Activated naive CD8-positive, alpha-beta T cell treated with anti-CD3 and anti-CD28 coated beads, Interleukin-2, amount 10 ng/mL, durations not matched to agents 7 days and 5 days (primary cell): ENCODE measurements at regions not wholly inside any gene's neighbourhood (a gene's known extent, or its start where the extent isn't known, plus 50 kb on each side); places are given as distances from the start of the nearest gene placed in this dataset.

Experiments
- ATAC-seq: fragments of 150-1000 bp; cut with Tn5 transposase; one replicate; pipeline ENCODE4 v1.10.0; 2021; ENCODE audit warnings: low read depth, moderate library complexity
- POLR2A ChIA-PET: fragments of 350-600 bp; sonication (Branson Sonifier 250); formaldehyde crosslinking; loops from one replicate; lab custom pipeline; 2021; ENCODE audit warnings: antibody characterized with exemption; lab: Charles Lee
- DNase-seq: peaks from one replicate; pipeline ENCODE4 v3.0.0; 2021
- H3K27ac Mint-ChIP-seq: one replicate; pipeline ENCODE4 v1.8.0; 2022; ENCODE audit warnings: mild to moderate bottlenecking, mixed read lengths
- H3K27me3 Mint-ChIP-seq: one replicate; pipeline ENCODE4 v1.8.0; 2022; ENCODE audit warnings: mild to moderate bottlenecking, moderate library complexity, mixed read lengths
- H3K36me3 Mint-ChIP-seq: one replicate; pipeline ENCODE4 v1.8.0; 2021; ENCODE audit warnings: mild to moderate bottlenecking, mixed read lengths
- H3K4me1 Mint-ChIP-seq: one replicate; pipeline ENCODE4 v1.8.0; 2021; ENCODE audit warnings: mixed read lengths
- H3K4me3 Mint-ChIP-seq: one replicate; pipeline ENCODE4 v1.8.0; 2022; ENCODE audit warnings: mild to moderate bottlenecking, moderate library complexity, mixed read lengths
- H3K9me3 Mint-ChIP-seq: one replicate; pipeline ENCODE4 v1.8.0; 2021; ENCODE audit warnings: mixed read lengths

GRCh38 chr6:164897523-164898235 is 411.7 kb downstream of the C6orf118 start:
- Mint-ChIP-seq H3K9me3 (peaks cover 12% of the 10 kb centered on the region), H3K27me3 (no peaks in the 10 kb centered on the region), H3K36me3 (no peaks in the 10 kb centered on the region), H3K4me1 (no peaks in the 10 kb centered on the region), H3K27ac (no peak overlapping the region), H3K4me3 (no peak overlapping the region)
- DNase-seq (no peak), ATAC-seq (no peak)
- POLR2A ChIA-PET, result no interaction called here

- ATAC-seq, result no peak
- Mint-ChIP-seq H3K4me3 (no peak overlapping the region), H3K9me3 (peaks cover 7% of the 10 kb centered on the region), H3K27ac (no peak overlapping the region), H3K4me1 (no peaks in the 10 kb centered on the region), H3K27me3 (no peaks in the 10 kb centered on the region), H3K36me3 (no peaks in the 10 kb centered on the region)
- POLR2A ChIA-PET, result no interaction called here
- no peak for DNase-seq
Measured at GRCh38 chr6:164889980-164890379, 419.4 kb downstream of the C6orf118 start.

GRCh38 chr6:164887660-164888059 is 421.7 kb downstream of the C6orf118 start:
- H3K9me3 Mint-ChIP-seq, result no peaks in the 10 kb centered on the region
- H3K27me3 Mint-ChIP-seq, result no peaks in the 10 kb centered on the region
- H3K27ac Mint-ChIP-seq, result no peak overlapping the region
- H3K36me3 Mint-ChIP-seq, result no peaks in the 10 kb centered on the region
- H3K4me3 Mint-ChIP-seq, result no peak overlapping the region
- POLR2A ChIA-PET, result no interaction called here
- no peaks in the 10 kb centered on the region for H3K4me1 Mint-ChIP-seq
- no peak for DNase-seq
- ATAC-seq, result no peak

GRCh38 chr6:164882236-164882635 is 427.2 kb downstream of the C6orf118 start:
- H3K36me3 Mint-ChIP-seq, result no peaks in the 10 kb centered on the region
- POLR2A ChIA-PET, result no interaction called here
- no peak overlapping the region for H3K4me3 Mint-ChIP-seq
- no peaks in the 10 kb centered on the region for H3K4me1 Mint-ChIP-seq
- H3K9me3 Mint-ChIP-seq, result no peaks in the 10 kb centered on the region
- no peak overlapping the region for H3K27ac Mint-ChIP-seq
- ATAC-seq (no peak), DNase-seq (no peak)
- no peaks in the 10 kb centered on the region for H3K27me3 Mint-ChIP-seq

DNA sequence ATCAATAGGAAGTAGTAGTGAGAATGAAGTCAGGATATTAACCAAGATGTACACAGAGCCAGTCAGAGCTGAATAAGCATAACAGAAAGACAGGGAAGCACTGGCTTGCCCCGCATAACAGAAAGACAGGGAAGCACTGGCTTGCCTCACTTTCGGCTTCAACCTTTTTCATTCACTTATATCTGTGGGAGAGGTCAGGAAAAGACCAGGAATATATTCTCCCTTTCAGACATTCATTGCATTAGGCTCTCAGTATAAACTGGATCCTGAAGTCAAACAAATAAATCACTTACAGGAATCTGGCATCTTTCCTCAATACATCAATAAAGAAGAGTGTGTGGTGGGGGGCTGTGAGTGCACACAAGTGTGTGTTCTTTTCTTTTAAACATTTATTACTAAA is 437.6 kb downstream of the C6orf118 start:
- Mint-ChIP-seq H3K4me1 (no peaks in the 10 kb centered on the region), H3K9me3 (peaks cover 5% of the 10 kb centered on the region), H3K27me3 (no peaks in the 10 kb centered on the region), H3K27ac (no peak overlapping the region), H3K4me3 (no peak overlapping the region), H3K36me3 (no peaks in the 10 kb centered on the region)
- no peak for ATAC-seq
- POLR2A ChIA-PET, result no interaction called here
- DNase-seq, result no peak

DNA sequence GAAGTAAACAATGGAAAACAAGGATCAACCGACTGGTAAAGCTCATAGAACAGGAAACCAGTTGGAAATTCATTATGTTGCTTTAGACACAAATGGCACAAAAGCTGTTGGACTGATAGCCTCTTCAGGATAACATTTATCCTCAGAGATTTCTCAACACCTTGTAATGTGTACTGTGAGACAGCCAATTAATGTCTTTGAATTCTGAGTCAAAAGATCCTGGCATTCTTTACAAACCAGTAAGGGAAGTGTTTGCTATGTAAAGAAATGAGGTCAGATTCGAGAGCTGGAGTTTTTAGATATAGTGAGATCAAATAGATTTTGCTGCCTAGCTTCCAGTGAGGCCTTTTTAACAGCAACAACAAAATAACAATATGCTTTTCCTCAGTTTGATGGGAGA is 439.2 kb downstream of the C6orf118 start:
- Mint-ChIP-seq H3K9me3 (peaks cover 8% of the 10 kb centered on the region), H3K36me3 (no peaks in the 10 kb centered on the region), H3K27me3 (no peaks in the 10 kb centered on the region)

DNA sequence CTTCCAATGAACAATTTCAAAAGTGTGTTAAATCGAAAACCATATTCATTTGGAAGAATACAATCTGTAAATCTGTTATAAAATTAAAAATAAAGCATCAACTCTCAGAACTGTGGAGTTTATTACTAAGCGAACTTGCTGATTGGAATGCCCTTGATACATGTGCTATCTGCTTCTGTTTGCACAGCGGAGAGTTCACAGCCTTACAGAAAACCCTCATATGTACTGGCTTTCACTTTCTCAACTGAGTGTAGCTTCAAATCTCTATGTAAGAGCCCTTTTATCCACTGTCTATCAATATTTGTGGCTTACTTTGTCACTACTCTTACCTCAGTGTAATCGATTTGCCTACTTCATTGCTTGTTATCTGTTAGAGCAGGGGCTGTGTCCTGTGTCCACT is 447.4 kb downstream of the C6orf118 start:
- DNase-seq (no peak), ATAC-seq (no peak)
- POLR2A ChIA-PET, result no interaction called here
- H3K4me3 Mint-ChIP-seq, result no peak overlapping the region
- peaks cover 9% of the 10 kb centered on the region for H3K9me3 Mint-ChIP-seq
- no peak overlapping the region for H3K27ac Mint-ChIP-seq
- no peaks in the 10 kb centered on the region for H3K4me1 Mint-ChIP-seq
- H3K36me3 Mint-ChIP-seq, result no peaks in the 10 kb centered on the region
- no peaks in the 10 kb centered on the region for H3K27me3 Mint-ChIP-seq

More for the DNA sequence above, 439.2 kb downstream of the C6orf118 start:
- H3K27ac Mint-ChIP-seq, result no peak overlapping the region
- ATAC-seq (no peak), DNase-seq (no peak)
- POLR2A ChIA-PET, result no interaction called here
- H3K4me1 Mint-ChIP-seq, result no peaks in the 10 kb centered on the region
- no peak overlapping the region for H3K4me3 Mint-ChIP-seq

DNA sequence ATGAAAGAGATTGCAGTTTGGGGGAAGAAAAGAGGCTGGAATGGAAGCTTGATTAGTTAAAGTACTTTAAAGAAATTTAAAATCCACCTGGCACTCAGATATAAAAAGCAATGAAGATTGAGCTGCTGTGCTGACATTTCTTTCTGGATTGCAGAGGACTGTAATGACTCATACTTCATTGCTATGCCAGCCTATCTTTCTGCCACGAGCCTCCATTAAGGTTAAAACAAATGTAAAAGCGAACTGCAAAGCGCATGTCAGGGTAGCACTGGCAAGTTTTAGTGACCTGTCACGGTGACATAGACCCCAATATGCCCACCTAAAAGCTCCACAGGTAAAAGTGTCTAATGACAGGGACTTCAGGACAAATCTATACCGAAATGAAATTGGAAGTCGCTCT is 449.6 kb downstream of the C6orf118 start:
- DNase-seq, result no peak
- POLR2A ChIA-PET, result no interaction called here
- ATAC-seq, result no peak
- no peaks in the 10 kb centered on the region for H3K27me3 Mint-ChIP-seq
- H3K36me3 Mint-ChIP-seq, result no peaks in the 10 kb centered on the region
- H3K27ac Mint-ChIP-seq, result no peak overlapping the region
- peaks cover 4% of the 10 kb centered on the region for H3K9me3 Mint-ChIP-seq
- no peaks in the 10 kb centered on the region for H3K4me1 Mint-ChIP-seq
- H3K4me3 Mint-ChIP-seq, result no peak overlapping the region

DNA sequence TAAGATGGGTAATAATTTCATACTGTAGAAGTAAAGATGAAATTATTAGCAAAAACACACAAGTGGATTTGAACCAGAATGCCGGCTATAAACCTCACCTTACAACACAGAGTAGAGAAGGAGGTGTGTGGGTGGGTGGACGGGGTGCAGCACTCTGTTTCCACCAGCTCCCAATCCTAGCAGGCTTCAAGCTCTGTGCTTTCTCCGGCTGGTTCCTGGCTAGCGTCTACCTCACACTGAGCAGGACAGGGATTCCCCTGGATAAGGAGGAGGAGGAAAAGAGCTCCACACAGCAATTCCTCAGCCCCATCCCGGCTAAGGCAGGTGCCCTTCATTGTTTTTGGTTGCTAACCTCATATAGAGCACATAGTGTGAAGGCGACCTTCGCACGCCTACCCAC is 453.3 kb downstream of the C6orf118 start:
- Mint-ChIP-seq H3K27ac (no peak overlapping the region), H3K4me3 (no peak overlapping the region), H3K4me1 (no peaks in the 10 kb centered on the region), H3K27me3 (no peaks in the 10 kb centered on the region), H3K36me3 (no peaks in the 10 kb centered on the region), H3K9me3 (peaks cover under 1% of the 10 kb centered on the region)
- DNase-seq (no peak), ATAC-seq (no peak)
- POLR2A ChIA-PET, result no interaction called here

DNA sequence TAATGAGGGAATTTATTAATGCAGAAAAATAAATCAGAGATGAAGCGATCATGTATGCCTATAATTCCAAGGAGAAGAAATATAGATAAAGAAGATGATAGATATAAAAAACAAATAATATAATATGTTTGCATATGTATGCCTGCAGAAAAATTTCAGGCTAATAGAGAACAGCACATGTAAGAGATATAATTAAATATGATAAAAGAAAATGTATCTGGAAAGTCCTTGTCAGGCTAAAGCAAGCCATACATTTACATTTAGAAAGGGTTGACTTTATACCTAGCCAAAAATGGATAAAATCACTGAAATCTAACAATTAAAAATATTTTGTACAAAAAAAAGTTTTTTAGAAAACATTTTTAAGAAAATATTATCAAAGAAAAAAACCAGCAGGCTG is 454.1 kb downstream of the C6orf118 start:
- Mint-ChIP-seq H3K27ac (no peak overlapping the region), H3K9me3 (no peaks in the 10 kb centered on the region), H3K36me3 (no peaks in the 10 kb centered on the region), H3K4me3 (no peak overlapping the region), H3K4me1 (no peaks in the 10 kb centered on the region), H3K27me3 (no peaks in the 10 kb centered on the region)
- no peak for DNase-seq
- no peak for ATAC-seq
- POLR2A ChIA-PET, result no interaction called here

DNA sequence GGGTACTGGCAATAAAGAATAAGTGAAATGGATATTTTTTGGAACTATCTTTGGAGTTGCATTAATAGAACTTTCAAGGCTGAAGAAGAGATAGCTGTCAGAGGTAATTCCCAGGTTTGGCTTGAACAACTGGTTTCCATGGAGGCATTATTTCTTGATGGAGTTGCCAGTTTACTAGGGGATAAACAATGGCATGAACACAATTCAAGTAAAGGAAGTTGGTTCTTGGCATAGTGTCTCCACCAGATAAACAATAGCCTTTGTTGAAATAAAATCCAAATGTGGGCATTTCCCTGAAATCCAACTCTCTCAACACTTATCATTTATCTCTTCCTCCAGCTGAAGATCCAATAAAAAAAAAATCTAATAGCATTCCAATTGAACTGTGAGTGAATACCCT is 454.9 kb downstream of the C6orf118 start:
- no peak for DNase-seq
- Mint-ChIP-seq H3K36me3 (no peaks in the 10 kb centered on the region), H3K27ac (no peak overlapping the region), H3K9me3 (no peaks in the 10 kb centered on the region), H3K4me1 (no peaks in the 10 kb centered on the region), H3K4me3 (no peak overlapping the region), H3K27me3 (no peaks in the 10 kb centered on the region)
- POLR2A ChIA-PET, result no interaction called here
- ATAC-seq, result no peak

DNA sequence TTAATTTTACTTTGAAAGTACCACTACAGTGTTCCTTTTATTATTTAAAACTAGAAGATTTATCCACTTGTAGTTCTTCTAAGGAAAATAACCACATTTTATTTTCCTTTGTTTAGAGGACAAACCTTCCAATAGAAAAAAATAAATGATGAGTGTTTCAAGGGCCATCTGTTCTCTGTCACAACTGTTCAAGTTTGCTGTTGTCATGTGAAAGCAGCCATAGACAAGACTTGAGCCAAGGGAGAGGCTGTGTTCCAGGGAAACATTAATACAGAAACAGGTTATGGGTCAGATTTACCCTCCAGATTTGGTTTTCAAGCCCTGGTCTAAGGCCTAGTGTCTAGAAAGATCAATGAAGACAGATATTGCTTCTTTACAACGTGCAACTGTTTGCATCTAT is 463.6 kb downstream of the C6orf118 start:
- Mint-ChIP-seq H3K27me3 (no peaks in the 10 kb centered on the region), H3K27ac (no peak overlapping the region), H3K4me3 (no peak overlapping the region), H3K9me3 (peaks cover 3% of the 10 kb centered on the region), H3K4me1 (no peaks in the 10 kb centered on the region), H3K36me3 (no peaks in the 10 kb centered on the region)
- no peak for ATAC-seq
- POLR2A ChIA-PET, result no interaction called here
- DNase-seq, result no peak

DNA sequence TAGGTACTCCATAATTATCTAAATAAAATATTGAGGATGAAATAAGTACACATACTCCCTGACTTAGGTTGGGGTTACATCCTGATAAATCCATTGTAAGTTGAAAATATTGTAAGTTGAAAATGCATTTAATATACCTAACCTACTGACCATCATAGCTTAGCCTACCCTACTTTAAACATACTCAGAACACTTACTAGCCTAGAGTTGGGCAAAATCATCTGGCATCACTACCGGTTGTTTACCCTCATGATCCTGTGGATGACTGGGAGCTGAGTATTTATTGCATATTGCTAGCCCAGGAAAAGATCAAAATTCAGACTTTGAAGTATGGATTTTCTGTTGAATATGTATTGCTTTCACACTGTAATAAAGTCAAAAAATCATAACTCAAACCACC is 467.3 kb downstream of the C6orf118 start:
- H3K9me3 Mint-ChIP-seq, result peaks cover 5% of the 10 kb centered on the region
- no peak for ATAC-seq

GRCh38 chr6:164838068-164838615 is 471.3 kb downstream of the C6orf118 start:
- Mint-ChIP-seq H3K27me3 (no peaks in the 10 kb centered on the region), H3K27ac (no peak overlapping the region), H3K4me3 (no peak overlapping the region), H3K4me1 (no peaks in the 10 kb centered on the region), H3K9me3 (peaks cover 3% of the 10 kb centered on the region), H3K36me3 (no peaks in the 10 kb centered on the region)
- no peak for DNase-seq
- POLR2A ChIA-PET, result no interaction called here
- ATAC-seq, result no peak

More for the DNA sequence above, 467.3 kb downstream of the C6orf118 start:
- H3K36me3 Mint-ChIP-seq, result no peaks in the 10 kb centered on the region
- H3K4me3 Mint-ChIP-seq, result no peak overlapping the region
- POLR2A ChIA-PET, result no interaction called here
- no peak for DNase-seq
- H3K4me1 Mint-ChIP-seq, result no peaks in the 10 kb centered on the region
- no peaks in the 10 kb centered on the region for H3K27me3 Mint-ChIP-seq
- H3K27ac Mint-ChIP-seq, result no peak overlapping the region
